Type B pancreatic cell (in vitro differentiated cells): ENCODE measurements at regions not wholly inside any gene's neighbourhood (a gene's known extent, or its start where the extent isn't known, plus 50 kb on each side); places are given as distances from the start of the nearest gene placed in this dataset.
"Not testable (repeated sequence)": the region's sequence is repeated elsewhere in the genome, so short reads cannot be mapped to it uniquely, and the experiment has no call there.

Experiments used
- DNase-seq: peaks from one replicate; pipeline ENCODE4 v3.0.0; 2021; ENCODE audit warnings: mixed read lengths; ENCODE audit not compliant: unreplicated experiment; ENCODE audit errors: extremely low spot score
- H3K27ac Mint-ChIP-seq: 2 replicates; pipeline ENCODE4 v1.8.0; 2021; ENCODE audit warnings: mild to moderate bottlenecking, mixed read lengths
- H3K27me3 Mint-ChIP-seq: 2 replicates; pipeline ENCODE4 v1.8.0; 2021; ENCODE audit warnings: mixed read lengths
- H3K36me3 Mint-ChIP-seq: 2 replicates; pipeline ENCODE4 v1.8.0; 2021; ENCODE audit warnings: mixed read lengths
- H3K4me1 Mint-ChIP-seq: one replicate; pipeline ENCODE4 v1.8.0; 2021; ENCODE audit warnings: mixed read lengths; ENCODE audit not compliant: unreplicated experiment
- H3K4me3 Mint-ChIP-seq: 2 replicates; pipeline ENCODE4 v1.8.0; 2021; ENCODE audit warnings: mild to moderate bottlenecking, mixed read lengths
- H3K9me3 Mint-ChIP-seq: 2 replicates; pipeline ENCODE4 v1.8.0; 2021; ENCODE audit warnings: mixed read lengths
- CTCF ChIP-seq: fragments of 200-600 bp; sonication (generic); conservative IDR thresholded peaks from 2 replicates; pipeline ENCODE4 v1.5.0; 2021; ENCODE audit warnings: antibody characterized with exemption, mild to moderate bottlenecking

GRCh38 chrX:65971151-65971550 lies 68.7 kb downstream of the VSIG4 start:
- H3K4me3 Mint-ChIP-seq: no peak overlapping the region
- no peaks in the 10 kb centered on the region for H3K36me3 Mint-ChIP-seq
- no peak for DNase-seq
- H3K9me3 Mint-ChIP-seq: no peaks in the 10 kb centered on the region
- no peak for TF ChIP-seq CTCF
- H3K27ac Mint-ChIP-seq: no peak overlapping the region
- H3K4me1 Mint-ChIP-seq: no peaks in the 10 kb centered on the region
- peaks cover 5% of the 10 kb centered on the region for H3K27me3 Mint-ChIP-seq

GRCh38 chrX:65967159-65967558 lies 72.7 kb downstream of the VSIG4 start:
- not testable (repeated sequence) for H3K36me3 Mint-ChIP-seq, H3K27ac Mint-ChIP-seq, H3K4me1 Mint-ChIP-seq, H3K9me3 Mint-ChIP-seq, H3K4me3 Mint-ChIP-seq, DNase-seq, H3K27me3 Mint-ChIP-seq

GRCh38 chrX:65961714-65962113 lies 78.2 kb downstream of the VSIG4 start:
- Mint-ChIP-seq H3K4me1 (no peaks in the 10 kb centered on the region), H3K27ac (no peak overlapping the region), H3K27me3 (no peaks in the 10 kb centered on the region), H3K9me3 (peaks cover 4% of the 10 kb centered on the region), H3K4me3 (no peak overlapping the region), H3K36me3 (no peaks in the 10 kb centered on the region)
- no peak for TF ChIP-seq CTCF
- no peak for DNase-seq

GRCh38 chrX:65948103-65948502 lies 91.8 kb downstream of the VSIG4 start:
- DNase-seq: no peak
- H3K27me3 Mint-ChIP-seq: no peaks in the 10 kb centered on the region
- no peaks in the 10 kb centered on the region for H3K36me3 Mint-ChIP-seq
- no peak overlapping the region for H3K27ac Mint-ChIP-seq
- H3K4me3 Mint-ChIP-seq: no peak overlapping the region
- peaks cover 5% of the 10 kb centered on the region for H3K9me3 Mint-ChIP-seq
- no peaks in the 10 kb centered on the region for H3K4me1 Mint-ChIP-seq
- no peak for TF ChIP-seq CTCF

- TF ChIP-seq CTCF: no peak
- no peak for DNase-seq
- no peaks in the 10 kb centered on the region for H3K36me3 Mint-ChIP-seq
- H3K27ac Mint-ChIP-seq: no peak overlapping the region
- peaks cover 5% of the 10 kb centered on the region for H3K9me3 Mint-ChIP-seq
- no peaks in the 10 kb centered on the region for H3K4me1 Mint-ChIP-seq
- H3K4me3 Mint-ChIP-seq: no peak overlapping the region
- H3K27me3 Mint-ChIP-seq: no peaks in the 10 kb centered on the region
These were observed 98.1 kb downstream of the VSIG4 start for GRCh38 chrX:65941775-65942174.

- Mint-ChIP-seq H3K4me3 (no peak overlapping the region), H3K27ac (peak overlapping the region; percentile 78), H3K4me1 (no peaks in the 10 kb centered on the region), H3K27me3 (no peaks in the 10 kb centered on the region), H3K9me3 (no peaks in the 10 kb centered on the region), H3K36me3 (no peaks in the 10 kb centered on the region)
- TF ChIP-seq CTCF: no peak
- no peak for DNase-seq
These were observed 106.7 kb downstream of the VSIG4 start for GRCh38 chrX:65933085-65933589.
